ENCODE measurements at regions not wholly inside any gene's neighbourhood (a gene's known extent, or its start where the extent isn't known, plus 50 kb on each side); places are given as distances from the start of the nearest gene placed in this dataset.
"Not testable (repeated sequence)": the region's sequence is repeated elsewhere in the genome, so short reads cannot be mapped to it uniquely, and the experiment has no call there.

GRCh38 chr12:9304540-9304939 lies 96.3 kb upstream of the PZP start:
- not testable (repeated sequence) for DNase-seq

DNA sequence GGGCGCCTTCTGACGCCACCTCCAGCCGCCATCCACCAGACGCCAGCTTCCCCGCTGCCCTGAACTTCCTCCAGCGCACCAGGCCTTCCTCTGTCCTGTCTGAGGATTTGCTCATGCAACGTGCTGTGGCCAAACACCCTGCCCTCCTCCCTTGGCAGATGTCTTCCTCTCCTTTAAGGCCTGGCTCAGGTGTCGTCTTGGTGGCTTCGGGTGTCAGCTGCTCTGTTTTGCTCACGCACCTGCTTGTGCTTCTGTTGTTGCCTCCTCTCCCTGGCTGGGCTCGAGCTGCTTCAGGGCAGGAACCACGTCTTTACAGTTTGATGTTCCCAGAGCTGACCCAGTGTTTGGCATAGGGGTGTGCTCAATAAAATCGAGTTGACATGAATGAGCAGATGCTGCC lies 87.7 kb upstream of the PZP start:
- not testable (repeated sequence) for DNase-seq

- not testable (repeated sequence) for DNase-seq
Measured at GRCh38 chr12:9294072-9294620, 86.0 kb upstream of the PZP start.

DNA sequence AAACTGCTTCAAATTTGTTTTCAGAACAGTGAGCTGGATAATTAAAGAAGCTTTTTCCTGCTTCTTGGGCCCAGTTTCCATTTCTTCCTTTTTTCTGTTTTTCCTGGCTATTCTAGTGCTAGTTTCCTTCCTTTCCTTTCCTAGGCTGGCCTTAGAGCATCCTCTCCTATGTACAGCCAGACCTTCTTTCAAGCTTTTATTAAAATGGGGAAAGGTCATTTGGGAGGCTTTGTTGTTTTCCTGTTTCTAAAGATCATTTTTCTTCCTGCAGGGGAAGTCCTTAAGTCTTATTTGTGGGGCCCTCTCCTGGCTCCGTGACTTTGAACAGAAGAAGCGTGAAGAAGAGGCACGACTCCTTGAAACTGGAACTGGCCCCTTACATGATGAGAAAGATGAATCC lies 85.2 kb upstream of the PZP start:
- not testable (repeated sequence) for DNase-seq

GRCh38 chr12:9289984-9290383 lies 81.8 kb upstream of the PZP start:
- not testable (repeated sequence) for DNase-seq

DNA sequence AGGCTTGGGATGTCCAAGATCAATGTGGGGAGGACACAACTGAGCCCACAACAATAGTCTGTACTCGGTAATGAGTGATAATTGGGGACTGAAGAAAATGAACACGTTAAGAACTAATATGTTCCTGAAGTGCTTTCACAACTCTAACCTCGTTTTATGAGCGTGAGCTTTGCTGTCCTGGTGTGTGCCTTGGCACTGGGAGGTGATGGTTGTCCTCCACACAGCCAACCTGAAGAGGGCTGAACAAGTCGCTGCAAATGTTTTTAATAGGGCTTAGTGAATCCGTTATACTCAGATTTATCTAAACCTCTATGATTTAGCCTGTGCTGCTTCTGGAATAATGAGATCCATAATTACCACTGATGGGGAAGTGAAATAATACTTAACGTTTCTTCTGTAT lies 76.5 kb upstream of the PZP start:
- DNase-seq, result not testable (repeated sequence)

- not testable (repeated sequence) for DNase-seq
Measured at GRCh38 chr12:9284197-9284596, 76.0 kb upstream of the PZP start.

GRCh38 chr12:9283346-9284095 lies 75.3 kb upstream of the PZP start:
- peak; percentile 48 for DNase-seq

- no peak for DNase-seq
Measured at GRCh38 chr12:9276990-9277389, 68.8 kb upstream of the PZP start.

DNA sequence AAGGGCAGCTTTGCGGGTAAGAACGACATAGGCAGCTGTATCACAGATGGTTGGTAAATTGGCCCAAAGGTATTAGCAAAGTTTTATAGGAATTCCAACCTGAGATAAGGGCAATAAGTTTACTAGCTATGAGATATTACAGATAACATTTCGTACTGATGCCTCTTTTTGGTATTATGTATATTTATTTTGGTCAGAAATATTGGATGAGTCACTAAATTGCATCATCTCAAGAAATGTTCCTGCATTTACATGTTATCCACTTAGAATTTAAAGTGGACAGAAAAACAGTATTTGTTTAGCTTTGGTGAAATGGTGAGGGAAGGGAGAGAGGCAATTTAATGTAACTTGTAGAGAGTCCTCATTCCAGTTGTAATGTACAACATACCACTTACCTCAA lies 65.1 kb upstream of the PZP start:
- DNase-seq, result no peak

GRCh38 chr12:9271875-9272274 lies 63.7 kb upstream of the PZP start:
- DNase-seq, result no peak

- DNase-seq, result no peak
Measured at GRCh38 chr12:9264546-9264945, 56.4 kb upstream of the PZP start.

DNA sequence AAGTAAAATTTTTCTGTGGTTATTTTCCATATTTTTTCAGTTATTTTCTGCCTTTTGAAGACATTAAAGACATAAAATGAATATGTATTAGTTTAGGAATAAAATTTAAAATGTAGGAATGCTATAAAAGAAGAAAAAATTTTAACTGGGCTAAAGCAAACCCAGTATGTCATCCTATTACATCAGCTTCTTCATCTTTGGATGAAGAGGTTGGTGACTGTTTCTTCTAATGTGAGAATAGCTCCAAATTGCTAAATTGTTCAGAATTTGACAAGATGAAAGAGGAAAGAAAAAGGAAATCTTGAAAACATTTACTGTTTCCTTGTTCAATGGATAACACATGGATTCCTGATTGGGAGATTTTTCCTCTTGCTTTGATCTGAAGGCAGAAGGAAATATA lies 52.7 kb upstream of the PZP start:
- DNase-seq, result no peak

DNA sequence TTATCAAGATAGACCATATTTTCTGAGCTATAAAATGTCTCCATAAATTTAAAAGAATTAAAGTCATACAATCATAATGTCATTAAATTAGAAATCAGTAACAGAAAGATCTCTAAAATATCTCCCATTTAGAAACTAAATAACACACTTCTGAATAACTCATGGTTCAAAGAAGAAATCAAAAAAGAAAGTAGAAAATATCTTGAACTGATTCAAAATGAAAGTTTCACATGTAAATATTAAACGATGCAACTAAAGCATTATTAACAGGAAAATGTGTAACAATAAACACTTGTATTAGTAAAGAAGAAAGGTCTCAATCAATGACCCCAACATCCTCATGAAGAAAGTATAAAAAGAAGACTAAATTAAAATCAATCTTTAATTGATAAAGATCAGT lies 50.5 kb upstream of the PZP start:
- no peak for DNase-seq

All from NCI-H2227 treated with DMSO at 0.1 percent for 48 hours (cell line).